ENCODE measurements at regions not wholly inside any gene's neighbourhood (a gene's known extent, or its start where the extent isn't known, plus 50 kb on each side); places are given as distances from the start of the nearest gene placed in this dataset.

- Histone ChIP-seq H3K9me3 (ENCODE audit: low read length) (no peaks in the 10 kb centered on the region), H2AFZ (ENCODE audit: low read depth, low read length) (no peak overlapping the region), H3K27ac (ENCODE audit: low read length) (no peak overlapping the region), H3K4me3 (ENCODE audit: low read length) (no peak overlapping the region), H3K36me3 (ENCODE audit: insufficient read depth, low read length) (no peaks in the 10 kb centered on the region), H3K27me3 (ENCODE audit: insufficient read depth, low read depth, low read length) (no peaks in the 10 kb centered on the region), H3F3A (ENCODE audit: insufficient read depth, low read length, poor library complexity, severe bottlenecking) (no peaks in the 10 kb centered on the region), H3K9me2 (ENCODE audit: insufficient read depth, low read length) (no peaks in the 10 kb centered on the region), H3K4me2 (ENCODE audit: low read length) (no peak overlapping the region), H3K9ac (ENCODE audit: low read length) (no peak overlapping the region), H4K20me1 (ENCODE audit: insufficient read depth) (no peaks in the 10 kb centered on the region), H3K79me2 (replicated peaks; ENCODE audit: insufficient read depth, low read length) (no peaks in the 10 kb centered on the region)
- TF ChIP-seq EZH2 (IDR thresholded peaks at IDR 0.05; ENCODE audit: borderline replicate concordance, insufficient read depth, low read length, poor library complexity, severe bottlenecking) (no peak), RAD21 (conservative IDR thresholded peaks at IDR 0.05) (no peak), MXI1 (conservative IDR thresholded peaks at IDR 0.05; ENCODE audit: poor library complexity, severe bottlenecking) (no peak), EP300 (conservative IDR thresholded peaks at IDR 0.05; ENCODE audit: poor library complexity, severe bottlenecking) (no peak)
- TF ChIP-seq, protein P1, sequence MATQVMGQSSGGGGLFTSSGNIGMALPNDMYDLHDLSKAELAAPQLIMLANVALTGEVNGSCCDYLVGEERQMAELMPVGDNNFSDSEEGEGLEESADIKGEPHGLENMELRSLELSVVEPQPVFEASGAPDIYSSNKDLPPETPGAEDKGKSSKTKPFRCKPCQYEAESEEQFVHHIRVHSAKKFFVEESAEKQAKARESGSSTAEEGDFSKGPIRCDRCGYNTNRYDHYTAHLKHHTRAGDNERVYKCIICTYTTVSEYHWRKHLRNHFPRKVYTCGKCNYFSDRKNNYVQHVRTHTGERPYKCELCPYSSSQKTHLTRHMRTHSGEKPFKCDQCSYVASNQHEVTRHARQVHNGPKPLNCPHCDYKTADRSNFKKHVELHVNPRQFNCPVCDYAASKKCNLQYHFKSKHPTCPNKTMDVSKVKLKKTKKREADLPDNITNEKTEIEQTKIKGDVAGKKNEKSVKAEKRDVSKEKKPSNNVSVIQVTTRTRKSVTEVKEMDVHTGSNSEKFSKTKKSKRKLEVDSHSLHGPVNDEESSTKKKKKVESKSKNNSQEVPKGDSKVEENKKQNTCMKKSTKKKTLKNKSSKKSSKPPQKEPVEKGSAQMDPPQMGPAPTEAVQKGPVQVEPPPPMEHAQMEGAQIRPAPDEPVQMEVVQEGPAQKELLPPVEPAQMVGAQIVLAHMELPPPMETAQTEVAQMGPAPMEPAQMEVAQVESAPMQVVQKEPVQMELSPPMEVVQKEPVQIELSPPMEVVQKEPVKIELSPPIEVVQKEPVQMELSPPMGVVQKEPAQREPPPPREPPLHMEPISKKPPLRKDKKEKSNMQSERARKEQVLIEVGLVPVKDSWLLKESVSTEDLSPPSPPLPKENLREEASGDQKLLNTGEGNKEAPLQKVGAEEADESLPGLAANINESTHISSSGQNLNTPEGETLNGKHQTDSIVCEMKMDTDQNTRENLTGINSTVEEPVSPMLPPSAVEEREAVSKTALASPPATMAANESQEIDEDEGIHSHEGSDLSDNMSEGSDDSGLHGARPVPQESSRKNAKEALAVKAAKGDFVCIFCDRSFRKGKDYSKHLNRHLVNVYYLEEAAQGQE (IDR thresholded peaks at IDR 0.05; ENCODE audit: borderline replicate concordance): no peak
- TF ChIP-seq, protein P2, sequence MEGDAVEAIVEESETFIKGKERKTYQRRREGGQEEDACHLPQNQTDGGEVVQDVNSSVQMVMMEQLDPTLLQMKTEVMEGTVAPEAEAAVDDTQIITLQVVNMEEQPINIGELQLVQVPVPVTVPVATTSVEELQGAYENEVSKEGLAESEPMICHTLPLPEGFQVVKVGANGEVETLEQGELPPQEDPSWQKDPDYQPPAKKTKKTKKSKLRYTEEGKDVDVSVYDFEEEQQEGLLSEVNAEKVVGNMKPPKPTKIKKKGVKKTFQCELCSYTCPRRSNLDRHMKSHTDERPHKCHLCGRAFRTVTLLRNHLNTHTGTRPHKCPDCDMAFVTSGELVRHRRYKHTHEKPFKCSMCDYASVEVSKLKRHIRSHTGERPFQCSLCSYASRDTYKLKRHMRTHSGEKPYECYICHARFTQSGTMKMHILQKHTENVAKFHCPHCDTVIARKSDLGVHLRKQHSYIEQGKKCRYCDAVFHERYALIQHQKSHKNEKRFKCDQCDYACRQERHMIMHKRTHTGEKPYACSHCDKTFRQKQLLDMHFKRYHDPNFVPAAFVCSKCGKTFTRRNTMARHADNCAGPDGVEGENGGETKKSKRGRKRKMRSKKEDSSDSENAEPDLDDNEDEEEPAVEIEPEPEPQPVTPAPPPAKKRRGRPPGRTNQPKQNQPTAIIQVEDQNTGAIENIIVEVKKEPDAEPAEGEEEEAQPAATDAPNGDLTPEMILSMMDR (IDR thresholded peaks at IDR 0.05; ENCODE audit: poor library complexity, severe bottlenecking): no peak
These were observed 262.6 kb downstream of the MREG start for GRCh38 chr2:215750763-215751162.

DNA sequence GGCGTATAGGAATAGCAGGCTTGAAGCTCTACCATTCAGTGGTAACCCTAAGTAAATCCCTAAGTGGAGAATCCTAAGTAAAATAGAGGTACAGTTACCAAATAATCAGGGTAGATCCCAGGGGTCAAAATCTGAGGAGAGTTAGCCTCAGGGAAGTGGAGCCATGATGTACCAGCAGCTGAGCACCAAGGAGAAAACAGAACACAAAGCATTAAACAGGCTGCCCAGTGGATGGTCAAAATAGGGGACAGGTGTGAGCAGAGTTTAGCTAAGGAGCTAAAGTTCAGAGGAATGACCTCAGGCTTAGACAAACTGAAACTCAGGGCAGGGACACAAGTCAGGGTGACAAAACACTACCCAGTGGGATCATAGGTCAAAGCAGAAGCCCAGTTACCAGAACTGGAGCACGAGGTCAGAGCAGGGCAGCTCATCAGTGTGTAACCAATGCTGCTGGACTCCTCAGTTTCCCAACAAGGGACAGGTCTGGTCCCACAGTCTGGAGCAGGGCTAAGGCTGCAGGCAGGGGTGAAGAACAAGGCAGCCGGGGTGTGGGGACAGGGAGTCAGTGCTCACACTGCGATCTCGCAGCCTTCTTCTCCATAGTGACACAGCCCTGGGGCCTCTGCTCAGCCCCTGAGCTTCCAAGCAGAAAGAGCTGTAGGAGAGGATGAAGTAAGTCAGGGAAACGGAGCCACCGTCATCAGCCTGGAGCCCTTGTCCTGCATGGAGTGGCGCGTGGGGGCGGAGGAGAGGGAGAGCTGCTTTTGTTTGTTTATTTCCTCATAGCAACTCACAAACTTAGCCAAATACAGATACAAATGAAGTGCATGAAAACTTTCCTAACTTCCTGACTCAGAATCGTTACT is 264.0 kb downstream of the MREG start:
- no peaks in the 10 kb centered on the region for H3K36me3 ChIP-seq (ENCODE audit: insufficient read depth, low read length)
- H3K4me2 ChIP-seq (ENCODE audit: low read length): no peak overlapping the region
- no peak overlapping the region for H2AFZ ChIP-seq (ENCODE audit: low read depth, low read length)
- no peaks in the 10 kb centered on the region for H3K27me3 ChIP-seq (ENCODE audit: insufficient read depth, low read depth, low read length)
- H3F3A ChIP-seq (ENCODE audit: insufficient read depth, low read length, poor library complexity, severe bottlenecking): no peaks in the 10 kb centered on the region
- no peaks in the 10 kb centered on the region for H3K9me3 ChIP-seq (ENCODE audit: low read length)
- H3K9me2 ChIP-seq (ENCODE audit: insufficient read depth, low read length): no peaks in the 10 kb centered on the region
- H3K27ac ChIP-seq (ENCODE audit: low read length): no peak overlapping the region
- H3K4me3 ChIP-seq (ENCODE audit: low read length): no peak overlapping the region
- TF ChIP-seq SMC3 (conservative IDR thresholded peaks at IDR 0.05; ENCODE audit: poor library complexity) (no peak), EZH2 (IDR thresholded peaks at IDR 0.05; ENCODE audit: borderline replicate concordance, insufficient read depth, low read length, poor library complexity, severe bottlenecking) (no peak), RAD21 (conservative IDR thresholded peaks at IDR 0.05) (no peak), POLR2AphosphoS5 (IDR thresholded peaks at IDR 0.05) (no peak), TAF1 (IDR thresholded peaks at IDR 0.05; ENCODE audit: low read depth) (no peak), EP300 (conservative IDR thresholded peaks at IDR 0.05; ENCODE audit: poor library complexity, severe bottlenecking) (no peak), MXI1 (conservative IDR thresholded peaks at IDR 0.05; ENCODE audit: poor library complexity, severe bottlenecking) (no peak)
- TF ChIP-seq, protein P1 (IDR thresholded peaks at IDR 0.05; ENCODE audit: borderline replicate concordance): no peak
- TF ChIP-seq, protein P2 (IDR thresholded peaks at IDR 0.05; ENCODE audit: poor library complexity, severe bottlenecking): no peak
- H3K9ac ChIP-seq (ENCODE audit: low read length): no peak overlapping the region
- H3K79me2 ChIP-seq (replicated peaks; ENCODE audit: insufficient read depth, low read length): no peaks in the 10 kb centered on the region
- no peaks in the 10 kb centered on the region for H4K20me1 ChIP-seq (ENCODE audit: insufficient read depth)

Data from neural cell (in vitro differentiated cells).